ENCODE measurements at regions not wholly inside any gene's neighbourhood (a gene's known extent, or its start where the extent isn't known, plus 50 kb on each side); places are given as distances from the start of the nearest gene placed in this dataset.

GRCh38 chr2:109057686-109058085, 68.7 kb upstream of the EDAR start:
- Histone ChIP-seq H3K9me3 (replicated peaks) (no peaks in the 10 kb centered on the region), H3K4me3 (no peak overlapping the region), H3K4me1 (peaks cover 25% of the 10 kb centered on the region), H3K27ac (replicated peaks) (no peak overlapping the region), H3K36me3 (no peaks in the 10 kb centered on the region), H3K27me3 (ENCODE audit: low read depth) (peaks cover 22% of the 10 kb centered on the region)
- intact Hi-C loops (cut with micrococcal nuclease), result no loop called here
- TF ChIP-seq CTCF (IDR thresholded peaks at IDR 0.05; ENCODE audit: borderline replicate concordance), result no peak
- DNase-seq, result no peak

GRCh38 chr2:109055435-109055834, 66.4 kb upstream of the EDAR start:
- DNase-seq, result no peak
- Histone ChIP-seq H3K27ac (replicated peaks) (no peak overlapping the region), H3K27me3 (ENCODE audit: low read depth) (peaks cover 15% of the 10 kb centered on the region), H3K9me3 (replicated peaks) (no peaks in the 10 kb centered on the region), H3K4me3 (no peak overlapping the region), H3K4me1 (peaks cover 25% of the 10 kb centered on the region), H3K36me3 (no peaks in the 10 kb centered on the region)
- intact Hi-C loops (cut with micrococcal nuclease), result no loop called here
- TF ChIP-seq CTCF (IDR thresholded peaks at IDR 0.05; ENCODE audit: borderline replicate concordance), result no peak

GRCh38 chr2:109054865-109055264, 65.8 kb upstream of the EDAR start:
- Histone ChIP-seq H3K9me3 (replicated peaks) (no peaks in the 10 kb centered on the region), H3K4me1 (peaks cover 22% of the 10 kb centered on the region), H3K4me3 (no peak overlapping the region), H3K27me3 (ENCODE audit: low read depth) (peaks cover 15% of the 10 kb centered on the region), H3K36me3 (no peaks in the 10 kb centered on the region), H3K27ac (replicated peaks) (no peak overlapping the region)
- no peak for DNase-seq
- intact Hi-C loops (cut with micrococcal nuclease), result no loop called here
- TF ChIP-seq CTCF (IDR thresholded peaks at IDR 0.05; ENCODE audit: borderline replicate concordance), result no peak

- intact Hi-C loops (cut with micrococcal nuclease), result no loop called here
- H3K27ac ChIP-seq (replicated peaks), result no peak overlapping the region
- H3K4me1 ChIP-seq, result peaks cover 10% of the 10 kb centered on the region
- DNase-seq, result no peak
- H3K27me3 ChIP-seq (ENCODE audit: low read depth), result peaks cover 15% of the 10 kb centered on the region
- no peaks in the 10 kb centered on the region for H3K36me3 ChIP-seq
- no peak for TF ChIP-seq CTCF (IDR thresholded peaks at IDR 0.05; ENCODE audit: borderline replicate concordance)
- H3K9me3 ChIP-seq (replicated peaks), result no peaks in the 10 kb centered on the region
- no peak overlapping the region for H3K4me3 ChIP-seq
Measured at GRCh38 chr2:109053716-109054115, 64.7 kb upstream of the EDAR start.

GRCh38 chr2:109052922-109053321, 63.9 kb upstream of the EDAR start:
- Histone ChIP-seq H3K27ac (replicated peaks) (no peak overlapping the region), H3K36me3 (no peaks in the 10 kb centered on the region), H3K9me3 (replicated peaks) (no peaks in the 10 kb centered on the region), H3K4me1 (peaks cover 3% of the 10 kb centered on the region), H3K4me3 (no peak overlapping the region), H3K27me3 (ENCODE audit: low read depth) (peaks cover 7% of the 10 kb centered on the region)
- intact Hi-C loops (cut with micrococcal nuclease), result no loop called here
- no peak for DNase-seq
- TF ChIP-seq CTCF (IDR thresholded peaks at IDR 0.05; ENCODE audit: borderline replicate concordance), result no peak

GRCh38 chr2:109049022-109049421, 60.0 kb upstream of the EDAR start:
- DNase-seq, result no peak
- Histone ChIP-seq H3K9me3 (replicated peaks) (no peaks in the 10 kb centered on the region), H3K36me3 (no peaks in the 10 kb centered on the region), H3K4me1 (no peaks in the 10 kb centered on the region), H3K4me3 (no peak overlapping the region), H3K27me3 (ENCODE audit: low read depth) (no peaks in the 10 kb centered on the region), H3K27ac (replicated peaks) (no peak overlapping the region)
- no peak for TF ChIP-seq CTCF (IDR thresholded peaks at IDR 0.05; ENCODE audit: borderline replicate concordance)
- intact Hi-C loops (cut with micrococcal nuclease), result no loop called here
